Fibroblast of skin of left biceps (primary cell): ENCODE measurements at regions not wholly inside any gene's neighbourhood (a gene's known extent, or its start where the extent isn't known, plus 50 kb on each side); places are given as distances from the start of the nearest gene placed in this dataset.
"Not testable (repeated sequence)": the region's sequence is repeated elsewhere in the genome, so short reads cannot be mapped to it uniquely, and the experiment has no call there.

Experiments used
- DNase-seq, 2 experiments: peaks; one replicate each; pipeline ENCODE4 v3.0.0-alpha.2; 2013; ENCODE audit warnings: low read depth in 2 of 2

GRCh38 chr19:28569132-28570131 lies 643.5 kb downstream of the UQCRFS1 start:
- no peak for DNase-seq

- no peak for DNase-seq
These were observed 645.1 kb downstream of the UQCRFS1 start for GRCh38 chr19:28567834-28568233.

- no peak for DNase-seq
These were observed 648.7 kb downstream of the UQCRFS1 start for GRCh38 chr19:28563964-28564921.

GRCh38 chr19:28560786-28561185 lies 652.2 kb downstream of the UQCRFS1 start:
- no peak for DNase-seq

- DNase-seq: no peak
These were observed 654.2 kb downstream of the UQCRFS1 start for GRCh38 chr19:28558783-28559182.

GRCh38 chr19:28556371-28556770 lies 656.6 kb downstream of the UQCRFS1 start:
- no peak for DNase-seq

- no peak for DNase-seq
These were observed 657.6 kb downstream of the UQCRFS1 start for GRCh38 chr19:28555317-28555716.

GRCh38 chr19:28554321-28555091 lies 658.4 kb downstream of the UQCRFS1 start:
- no peak for DNase-seq

GRCh38 chr19:28553764-28554163 lies 659.2 kb downstream of the UQCRFS1 start:
- no peak for DNase-seq

GRCh38 chr19:28553005-28553404 lies 659.9 kb downstream of the UQCRFS1 start:
- no peak for DNase-seq

GRCh38 chr19:28549680-28550277 lies 663.2 kb downstream of the UQCRFS1 start:
- no peak for DNase-seq

GRCh38 chr19:28546148-28546685 lies 666.7 kb downstream of the UQCRFS1 start:
- DNase-seq: no peak

GRCh38 chr19:28545397-28545796 lies 667.6 kb downstream of the UQCRFS1 start:
- DNase-seq: not testable (repeated sequence)

GRCh38 chr19:28544451-28545261 lies 668.3 kb downstream of the UQCRFS1 start:
- DNase-seq: no peak

- DNase-seq: no peak
These were observed 669.6 kb downstream of the UQCRFS1 start for GRCh38 chr19:28543244-28543776.

- DNase-seq: no peak
These were observed 670.3 kb downstream of the UQCRFS1 start for GRCh38 chr19:28542394-28543243.

- no peak for DNase-seq
These were observed 671.2 kb downstream of the UQCRFS1 start for GRCh38 chr19:28541602-28542393.

- no peak for DNase-seq
These were observed 671.9 kb downstream of the UQCRFS1 start for GRCh38 chr19:28541029-28541428.
